Left lung (tissue), 4 donors: ENCODE measurements at regions not wholly inside any gene's neighbourhood (a gene's known extent, or its start where the extent isn't known, plus 50 kb on each side); places are given as distances from the start of the nearest gene placed in this dataset.

ENCODE experiments used
- ATAC-seq: fragments of 200-7000 bp; cut with Tn5 transposase; one replicate; pipeline ENCODE4 v1.9.1; 2020; ENCODE audit warnings: moderate library complexity
- DNase-seq, 4 donors: peaks; one replicate each; pipeline ENCODE4 v3.0.0-alpha.2; 2013 to 2020
- H3K27ac ChIP-seq, 2 donors: fragments of 200-600 bp; sonication (generic) in 1 of 2; one replicate each; pipeline versions ENCODE4 v1.5.0 to v1.8.0; 2020 to 2021
- H3K27me3 ChIP-seq, 2 donors: fragments of 200-600 bp; sonication (generic) in 1 of 2; one replicate each; pipeline versions ENCODE4 v1.5.0 to v1.8.0; 2020 to 2021
- H3K36me3 ChIP-seq, 2 donors: fragments of 200-600 bp; sonication (generic) in 1 of 2; one replicate each; pipeline versions ENCODE4 v1.5.0 to v1.8.0; 2020 to 2021
- H3K4me1 ChIP-seq, 2 donors: fragments of 200-600 bp; one replicate each; pipeline ENCODE4 v1.8.0; 2021
- H3K4me3 ChIP-seq, 2 donors: fragments of 200-600 bp; sonication (generic) in 1 of 2; one replicate each; pipeline versions ENCODE4 v1.5.0 to v1.8.0; 2020 to 2021; ENCODE audit warnings: mild to moderate bottlenecking in 1 of 2
- H3K9me3 ChIP-seq, 2 donors: fragments of 200-600 bp; sonication (generic) in 1 of 2; one replicate each; pipeline versions ENCODE4 v1.5.0 to v1.8.0; 2020 to 2021
- intact Hi-C, 2 donors: fragments of 100-400 bp; cut with DNase I; formaldehyde crosslinking; loops; one replicate each; pipeline versions ENCODE4 v1.11.2 to v1.14.2; 2022
- TF ChIP-seq, protein P1 (sequence below), 2 donors: fragments of 200-600 bp; sonication (generic) in 1 of 2; IDR thresholded peaks; one replicate each; pipeline versions ENCODE4 v1.5.0 to v1.8.0; 2021; ENCODE audit warnings: antibody characterized with exemption in 2 of 2
- donor health status: DM: no; HTN: yes; CAD: no.
- donor health status: DM: no; HTN: no; CAD: no.

DNA sequence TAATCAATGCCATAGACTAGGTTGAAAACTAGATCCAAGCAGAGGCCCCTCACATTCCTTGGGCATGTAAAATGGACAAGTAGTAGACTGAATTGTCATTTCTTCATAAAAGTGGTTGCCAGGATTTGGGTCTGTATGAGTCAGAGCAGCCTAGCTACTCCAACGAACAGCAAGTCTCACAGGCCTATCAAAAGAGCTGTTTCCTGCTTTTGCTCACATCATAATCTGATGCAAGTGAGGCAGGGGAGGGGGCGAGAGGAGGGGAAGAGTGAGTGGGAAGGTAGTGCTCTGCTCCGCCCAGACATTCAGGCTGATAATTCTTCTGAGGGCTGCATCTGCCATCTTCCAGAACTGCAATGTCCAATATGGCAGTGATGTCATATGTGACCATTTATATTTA, 228.9 kb upstream of the PRICKLE2 start:
- no peaks in the 10 kb centered on the region for H3K4me1 ChIP-seq
- no peak overlapping the region for H3K27ac ChIP-seq
- intact Hi-C loops: no loop called here
- ATAC-seq (no peak), DNase-seq (no peak)
- no peak overlapping the region for H3K4me3 ChIP-seq
- H3K36me3 ChIP-seq: no peaks in the 10 kb centered on the region
- TF ChIP-seq, protein P1, sequence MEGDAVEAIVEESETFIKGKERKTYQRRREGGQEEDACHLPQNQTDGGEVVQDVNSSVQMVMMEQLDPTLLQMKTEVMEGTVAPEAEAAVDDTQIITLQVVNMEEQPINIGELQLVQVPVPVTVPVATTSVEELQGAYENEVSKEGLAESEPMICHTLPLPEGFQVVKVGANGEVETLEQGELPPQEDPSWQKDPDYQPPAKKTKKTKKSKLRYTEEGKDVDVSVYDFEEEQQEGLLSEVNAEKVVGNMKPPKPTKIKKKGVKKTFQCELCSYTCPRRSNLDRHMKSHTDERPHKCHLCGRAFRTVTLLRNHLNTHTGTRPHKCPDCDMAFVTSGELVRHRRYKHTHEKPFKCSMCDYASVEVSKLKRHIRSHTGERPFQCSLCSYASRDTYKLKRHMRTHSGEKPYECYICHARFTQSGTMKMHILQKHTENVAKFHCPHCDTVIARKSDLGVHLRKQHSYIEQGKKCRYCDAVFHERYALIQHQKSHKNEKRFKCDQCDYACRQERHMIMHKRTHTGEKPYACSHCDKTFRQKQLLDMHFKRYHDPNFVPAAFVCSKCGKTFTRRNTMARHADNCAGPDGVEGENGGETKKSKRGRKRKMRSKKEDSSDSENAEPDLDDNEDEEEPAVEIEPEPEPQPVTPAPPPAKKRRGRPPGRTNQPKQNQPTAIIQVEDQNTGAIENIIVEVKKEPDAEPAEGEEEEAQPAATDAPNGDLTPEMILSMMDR (IDR thresholded peaks at IDR 0.05): no peak
- no peaks in the 10 kb centered on the region for H3K9me3 ChIP-seq
- no peaks in the 10 kb centered on the region for H3K27me3 ChIP-seq

DNA sequence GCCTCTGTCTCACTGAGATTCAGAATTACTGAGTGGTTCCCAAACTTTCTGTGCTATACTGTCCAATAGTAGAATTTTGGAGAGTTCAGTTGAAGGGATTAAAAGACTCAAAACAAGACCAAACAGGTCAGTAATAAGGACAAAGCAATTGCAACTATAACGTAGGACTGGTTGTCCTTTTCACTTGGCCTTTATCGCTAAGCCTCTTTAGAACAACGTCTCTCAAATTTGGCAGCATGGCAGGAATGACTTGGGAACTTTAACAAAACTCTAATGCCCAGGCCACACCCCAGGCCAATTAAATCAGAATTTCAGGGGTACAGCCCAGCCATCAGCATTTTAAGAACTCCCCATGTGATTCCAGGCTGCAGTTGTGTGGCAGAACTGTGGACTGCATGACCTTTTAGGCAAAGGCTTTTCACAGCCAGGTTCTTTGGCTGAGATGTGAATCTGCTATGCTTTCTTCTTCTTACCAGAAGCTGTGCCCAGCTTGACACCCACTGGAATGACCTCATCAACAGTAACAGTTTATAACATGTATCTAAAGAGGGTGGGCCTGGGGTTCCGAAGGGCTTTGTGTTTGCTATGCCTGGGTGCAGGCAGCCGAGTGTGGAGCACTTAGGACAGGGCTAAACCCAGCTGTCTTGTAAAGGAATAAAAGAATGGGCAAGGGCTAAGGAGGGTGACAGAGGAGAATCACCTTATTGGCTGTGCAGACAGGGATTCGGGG, 226.2 kb upstream of the PRICKLE2 start:
- Histone ChIP-seq H3K4me1 (no peaks in the 10 kb centered on the region), H3K27me3 (peaks cover 0 to 4% of the 10 kb centered on the region in 2 donors), H3K36me3 (no peaks in the 10 kb centered on the region), H3K27ac (no peak overlapping the region), H3K9me3 (no peaks in the 10 kb centered on the region), H3K4me3 (no peak overlapping the region)
- ATAC-seq (no peak), DNase-seq (no peak)
- intact Hi-C loops: no loop called here
- TF ChIP-seq, protein P1 (IDR thresholded peaks at IDR 0.05): no peak

DNA sequence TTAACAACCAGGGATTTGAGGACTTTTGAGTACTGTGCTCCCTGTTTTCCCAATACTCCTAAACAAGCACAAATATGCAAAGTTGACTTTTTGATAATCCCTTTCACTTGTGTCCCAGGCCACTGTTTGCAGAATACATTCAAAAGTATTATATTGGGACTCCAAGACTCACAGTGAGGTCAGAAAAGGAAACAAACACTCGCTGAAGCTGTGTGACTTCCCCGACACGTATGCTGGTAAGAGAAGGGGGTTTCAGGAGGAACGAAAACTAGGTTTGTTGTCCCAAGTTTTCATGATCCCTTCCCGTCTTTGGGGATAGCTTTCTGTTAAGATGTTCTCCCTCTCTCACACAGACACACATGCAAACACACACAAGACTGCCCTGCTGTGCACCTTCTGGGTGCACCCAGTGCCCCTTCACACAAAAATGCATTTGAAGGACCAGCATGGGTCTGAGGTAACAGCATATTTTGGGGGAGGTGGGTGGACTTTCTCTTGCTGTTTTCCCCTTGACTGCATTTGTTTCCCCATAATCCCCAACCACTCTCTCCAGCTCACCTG, 225.2 kb upstream of the PRICKLE2 start:
- DNase-seq: no peak
- Histone ChIP-seq H3K9me3 (no peaks in the 10 kb centered on the region), H3K27me3 (peaks cover 0 to 14% of the 10 kb centered on the region in 2 donors), H3K36me3 (no peaks in the 10 kb centered on the region), H3K27ac (no peak overlapping the region), H3K4me3 (no peak overlapping the region), H3K4me1 (no peaks in the 10 kb centered on the region)
- no peak for ATAC-seq
- intact Hi-C loops: no loop called here
- TF ChIP-seq, protein P1 (IDR thresholded peaks at IDR 0.05): no peak

DNA sequence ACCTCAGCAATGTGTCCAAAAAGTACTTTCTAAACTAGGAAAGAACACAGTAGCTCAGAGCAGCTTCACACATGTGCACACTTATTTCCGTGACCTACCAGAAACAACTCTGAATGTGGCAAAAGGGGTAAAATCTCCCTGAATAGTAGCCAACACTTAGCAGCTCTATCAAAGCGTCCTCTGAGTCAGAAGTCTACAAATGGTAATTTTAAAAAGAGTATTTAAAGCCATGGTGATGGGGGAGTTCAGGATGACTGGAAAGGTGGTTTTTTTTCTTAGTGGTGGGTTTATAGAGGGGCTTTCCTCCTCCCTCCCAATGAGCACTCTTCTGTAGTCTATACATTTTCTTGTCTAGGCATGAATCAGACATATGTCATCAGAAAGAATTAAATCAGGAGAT, 223.8 kb upstream of the PRICKLE2 start:
- no peak overlapping the region for H3K27ac ChIP-seq
- intact Hi-C loops: no loop called here
- ATAC-seq (no peak), DNase-seq (no peak)
- TF ChIP-seq, protein P1 (IDR thresholded peaks at IDR 0.05): no peak
- H3K9me3 ChIP-seq: no peaks in the 10 kb centered on the region
- peaks cover 0 to 29% of the 10 kb centered on the region in 2 donors for H3K27me3 ChIP-seq
- no peaks in the 10 kb centered on the region for H3K4me1 ChIP-seq
- H3K36me3 ChIP-seq: no peaks in the 10 kb centered on the region
- H3K4me3 ChIP-seq: no peak overlapping the region

DNA sequence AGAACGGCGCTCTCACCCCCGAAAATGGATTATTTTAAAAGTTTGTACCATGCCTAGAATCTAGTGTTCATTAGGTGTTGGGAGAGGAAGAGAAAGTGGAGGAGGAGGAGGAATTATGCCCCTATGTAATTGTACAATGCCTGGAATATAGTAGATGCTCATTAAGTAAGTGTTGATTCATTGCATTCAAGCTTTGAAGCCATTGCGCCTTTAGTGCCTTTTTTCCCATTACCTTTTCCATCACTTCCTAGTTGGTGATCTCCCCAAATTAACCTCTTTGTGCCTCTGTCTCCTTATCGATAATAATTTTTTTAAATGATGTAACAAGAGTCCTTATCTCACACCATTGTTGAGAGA, 220.7 kb upstream of the PRICKLE2 start:
- Histone ChIP-seq H3K27me3 (peaks cover 0 to 32% of the 10 kb centered on the region in 2 donors), H3K36me3 (no peaks in the 10 kb centered on the region), H3K4me3 (peak overlapping the region in 1 of 2 donors; percentile 58), H3K4me1 (peaks cover 8 to 22% of the 10 kb centered on the region in 2 donors), H3K27ac (no peak overlapping the region), H3K9me3 (no peaks in the 10 kb centered on the region)
- TF ChIP-seq, protein P1 (IDR thresholded peaks at IDR 0.05): no peak
- intact Hi-C loops: no loop called here
- no peak for ATAC-seq
- DNase-seq: no peak
